SKM-1 treated with dmso at 0.1 percent for 144 hours (cell line): ENCODE measurements at regions not wholly inside any gene's neighbourhood (a gene's known extent, or its start where the extent isn't known, plus 50 kb on each side); places are given as distances from the start of the nearest gene placed in this dataset.

Experiments
- DNase-seq: peaks from one replicate; lab custom pipeline; 2025; ENCODE audit not compliant: unreplicated experiment; lab: John Stamatoyannopoulos, UW

GRCh38 chr20:19945732-19946670 is 71.2 kb upstream of the NAA20 start:
- DNase-seq = no peak

DNA sequence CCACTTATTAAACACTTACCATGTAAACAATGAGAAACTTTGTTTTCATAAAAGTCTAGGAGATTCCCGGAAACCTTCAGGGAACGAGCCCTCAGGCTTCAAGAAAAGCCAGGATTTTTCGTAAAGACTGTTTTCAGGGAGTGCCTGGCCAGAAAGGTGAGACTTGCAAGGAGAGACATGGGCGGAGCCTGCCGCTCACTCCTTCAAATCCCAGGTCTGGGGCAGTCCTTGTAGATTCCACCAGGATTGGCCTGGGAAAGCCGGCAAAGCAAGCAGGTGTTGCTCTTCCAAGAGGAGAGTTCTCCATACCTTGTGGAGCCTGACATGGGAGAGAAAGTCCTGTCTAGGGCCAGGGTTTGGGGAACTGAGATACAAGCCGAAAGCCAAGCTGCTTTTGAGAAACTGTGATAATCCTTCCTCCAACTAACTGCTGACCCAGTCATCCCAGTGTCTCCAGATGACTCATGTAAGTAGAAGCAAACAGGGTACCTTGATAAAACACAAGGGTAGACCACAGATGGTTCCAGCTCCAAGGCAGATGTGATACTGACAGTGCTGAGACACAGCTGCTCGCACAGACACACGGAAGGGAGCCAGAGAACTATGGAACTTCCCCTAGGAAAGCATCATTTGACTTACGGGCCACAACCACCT is 69.4 kb upstream of the NAA20 start:
- no peak for DNase-seq

- no peak for DNase-seq
Observed at GRCh38 chr20:19949195-19949867, 67.8 kb upstream of the NAA20 start.

GRCh38 chr20:19950042-19950441 is 67.1 kb upstream of the NAA20 start:
- DNase-seq = no peak

DNA sequence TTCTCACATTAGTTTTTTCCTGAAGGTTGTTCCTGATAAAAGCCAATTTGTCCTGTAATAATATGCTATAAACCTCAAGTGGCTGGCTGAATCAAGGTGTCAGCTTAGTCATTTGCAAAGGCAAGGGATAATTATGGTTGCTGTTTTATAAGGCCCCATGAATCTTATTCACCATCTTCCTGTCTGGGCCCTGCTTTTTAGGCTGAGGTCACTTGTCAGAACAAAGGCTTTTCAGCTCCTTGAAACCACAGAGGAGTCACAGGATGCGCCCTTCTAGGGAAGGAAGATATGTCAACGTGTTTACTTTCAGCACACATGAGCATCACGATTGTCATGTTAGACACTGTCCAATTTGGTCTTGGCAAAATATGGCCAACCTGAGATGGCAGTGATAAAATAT is 64.8 kb upstream of the NAA20 start:
- no peak for DNase-seq

DNA sequence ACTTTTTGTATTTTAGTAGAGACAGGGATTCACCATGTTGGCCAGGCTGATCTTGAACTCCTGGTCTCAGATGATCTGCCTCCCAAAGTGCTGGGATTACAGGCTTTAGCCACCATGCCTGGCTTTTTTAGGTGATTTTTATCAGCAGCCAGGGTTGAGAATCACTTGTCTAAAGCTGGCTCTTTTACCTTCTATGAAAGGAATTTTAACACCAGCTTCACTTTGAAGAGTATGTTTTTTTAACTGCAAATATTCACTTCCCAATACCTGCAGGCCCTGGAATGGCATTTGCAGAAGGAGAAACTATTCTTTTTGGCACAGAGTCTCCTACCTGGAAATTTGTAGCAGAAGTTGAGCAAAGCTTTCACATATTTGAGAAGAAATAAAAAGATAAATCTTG is 63.6 kb upstream of the NAA20 start:
- DNase-seq = no peak

DNA sequence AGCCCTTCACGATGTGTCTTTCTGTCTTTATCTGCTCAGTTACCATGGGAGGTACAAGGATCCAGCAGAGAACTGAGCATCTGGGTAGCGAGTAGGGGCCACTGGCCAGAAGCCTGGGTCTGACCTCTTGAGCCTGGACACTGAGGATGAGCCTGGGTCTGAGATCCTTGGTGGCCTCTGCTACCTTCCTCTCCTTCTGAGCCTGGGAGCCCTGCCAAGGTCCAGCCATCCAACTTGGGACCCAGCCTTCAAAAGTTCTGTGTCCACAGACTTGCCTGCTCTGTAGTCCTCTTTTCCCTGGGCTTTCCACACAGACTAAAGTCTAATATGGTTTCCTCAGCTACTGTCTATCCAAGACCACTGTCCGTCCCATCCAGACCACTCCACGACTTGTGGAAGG is 60.2 kb upstream of the NAA20 start:
- no peak for DNase-seq

DNA sequence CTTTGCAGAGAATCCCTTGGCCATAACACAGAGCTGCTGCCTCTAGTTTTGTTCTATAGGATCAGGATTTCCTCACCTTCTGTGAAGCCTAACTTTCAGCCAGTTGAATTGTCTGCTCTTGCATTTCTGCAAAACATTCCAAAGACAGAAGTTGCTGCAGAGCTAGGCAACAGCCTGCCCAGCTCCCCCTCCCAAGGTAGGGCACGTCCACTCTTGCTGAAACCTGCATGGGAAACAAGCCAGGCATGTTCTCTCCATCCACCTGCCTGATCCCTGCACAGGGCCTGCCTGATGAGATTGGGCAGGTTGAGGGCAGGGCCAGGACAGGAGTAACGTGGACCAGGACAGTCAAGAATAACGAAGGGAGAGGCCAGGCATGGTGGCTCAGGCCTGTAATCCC is 58.9 kb upstream of the NAA20 start:
- no peak for DNase-seq

DNA sequence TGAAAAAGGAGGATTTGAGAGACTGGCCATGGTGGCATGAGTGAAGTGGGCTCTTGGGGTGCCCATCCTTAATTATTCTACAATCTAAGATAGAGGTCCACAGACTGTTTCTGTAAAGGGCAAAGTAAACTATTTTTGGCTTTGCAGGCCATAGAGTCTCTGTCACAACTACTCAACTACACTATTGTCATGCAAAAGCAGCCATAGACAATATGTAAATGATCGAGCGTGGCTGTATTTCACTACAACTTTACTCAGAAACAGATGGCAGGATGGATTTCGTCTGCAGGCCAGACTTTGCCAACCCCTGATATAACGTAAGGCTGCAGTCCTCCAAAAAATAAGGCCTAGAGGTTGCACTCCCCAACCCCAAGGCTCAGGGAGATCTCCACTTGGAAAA is 58.2 kb upstream of the NAA20 start:
- DNase-seq = no peak

DNA sequence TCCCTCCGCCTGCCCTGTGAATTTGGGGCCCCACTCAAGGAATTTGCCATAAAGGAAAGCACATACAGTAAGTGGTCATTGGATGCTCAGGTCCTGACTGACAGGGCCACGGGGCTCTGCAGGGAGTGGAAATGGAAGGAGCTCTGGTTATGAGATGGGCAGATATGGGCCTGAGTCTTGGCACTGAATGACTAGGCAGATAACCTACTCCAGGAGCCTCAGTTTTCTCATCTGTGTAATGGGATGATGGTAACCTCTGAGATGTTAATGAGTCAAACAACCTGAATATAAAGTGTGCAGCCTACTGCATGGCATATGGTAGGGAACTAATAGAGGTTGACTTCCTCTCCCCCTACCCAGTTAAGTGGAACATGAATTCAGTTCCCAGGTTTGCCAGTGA is 56.4 kb upstream of the NAA20 start:
- no peak for DNase-seq

DNA sequence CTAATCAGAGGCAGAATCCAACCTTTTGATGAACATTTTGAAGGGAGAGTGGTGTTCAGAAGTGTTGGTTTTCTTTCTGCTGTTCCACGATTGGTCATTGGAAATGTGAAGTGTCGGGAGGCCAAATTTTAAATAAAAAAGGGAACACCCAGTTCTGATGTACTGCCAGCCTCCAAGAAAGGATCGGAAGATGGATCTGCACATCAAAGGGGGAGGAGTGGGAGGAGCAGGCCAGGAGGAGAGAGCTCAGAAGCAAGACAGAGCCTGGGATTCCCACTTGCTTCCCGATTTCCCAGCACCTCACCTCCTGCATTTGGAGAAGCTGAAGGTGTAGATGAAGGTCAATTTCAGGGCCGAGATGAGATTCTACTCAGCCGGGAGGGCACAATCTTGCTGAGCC is 55.9 kb upstream of the NAA20 start:
- no peak for DNase-seq

GRCh38 chr20:19962958-19963357 is 54.2 kb upstream of the NAA20 start:
- DNase-seq = no peak

GRCh38 chr20:19964289-19965265 is 52.6 kb upstream of the NAA20 start:
- DNase-seq = peak; percentile 12

- DNase-seq = no peak
Observed at GRCh38 chr20:19966840-19967239, 50.3 kb upstream of the NAA20 start.
